SK-N-SH (cell line): ENCODE measurements at regions not wholly inside any gene's neighbourhood (a gene's known extent, or its start where the extent isn't known, plus 50 kb on each side); places are given as distances from the start of the nearest gene placed in this dataset.

Source experiments
- CTCF ChIA-PET: fragments of 300-600, 350-600 bp; formaldehyde crosslinking; extraction: SDS; loops from one replicate; lab custom pipeline; 2021; lab: Yijun Ruan, JAX
- POLR2A ChIA-PET: fragments of 350-600 bp; sonication (Branson Sonifier 250); formaldehyde crosslinking; extraction: SDS; loops from one replicate; lab custom pipeline; 2020; ENCODE audit warnings: antibody characterized with exemption, inconsistent platforms; lab: Yijun Ruan, JAX
- DNase-seq: peaks from one replicate; pipeline ENCODE4 v3.0.0; 2012
- H2AFZ ChIP-seq: fragments of 200-600 bp; sonication (generic); 2 replicates; pipeline ENCODE4 v1.8.1; 2016; ENCODE audit warnings: antibody characterized with exemption, mild to moderate bottlenecking, low read depth
- H3F3A ChIP-seq: fragments of 200-600 bp; sonication (generic); replicated peaks from 2 replicates; pipeline ENCODE3; 2016; ENCODE audit warnings: antibody characterized with exemption, mild to moderate bottlenecking; ENCODE audit not compliant: insufficient read depth
- H3K27ac ChIP-seq, 2 experiments: fragments of 200-500 bp in 1 of 2; fragments of 200-600 bp in 1 of 2; sonication (Bioruptor generic) in 1 of 2; sonication (generic), shearing (Covaris generic) in 1 of 2; 2 replicates each; pipeline versions ENCODE4 v1.5.1 to v1.6.1; 2014 to 2016; ENCODE audit warnings: low read depth in 2 of 2, inconsistent platforms in 1 of 2, low read length in 1 of 2, mild to moderate bottlenecking in 1 of 2, mixed read lengths in 1 of 2
- H3K27me3 ChIP-seq: fragments of 200-600 bp; sonication (generic), shearing (Covaris generic); 2 replicates; pipeline ENCODE4 v1.6.1; 2016; ENCODE audit warnings: mixed run types; ENCODE audit not compliant: insufficient read depth
- H3K36me3 ChIP-seq, 2 experiments: fragments of 200-500 bp in 1 of 2; fragments of 200-600 bp in 1 of 2; sonication (Bioruptor generic) in 1 of 2; sonication (generic) in 1 of 2; replicated peaks in 1 of 2; 2 replicates each; pipeline versions ENCODE3 to v1.5.1; 2014 to 2016; ENCODE audit warnings: low read length in 1 of 2, mild to moderate bottlenecking in 1 of 2; ENCODE audit not compliant: insufficient read depth in 2 of 2, control insufficient read depth in 1 of 2
- H3K4me1 ChIP-seq, 2 experiments: fragments of 200-500 bp in 1 of 2; fragments of 200-600 bp in 1 of 2; sonication (Bioruptor generic) in 1 of 2; sonication (generic), shearing (Covaris generic) in 1 of 2; 2 replicates each; pipeline versions ENCODE4 v1.5.1 to v1.6.1; 2014 to 2016; ENCODE audit warnings: low read depth in 1 of 2, low read length in 1 of 2, mixed run types in 1 of 2; ENCODE audit not compliant: insufficient read depth in 2 of 2, control insufficient read depth in 1 of 2
- H3K4me2 ChIP-seq: fragments of 200-600 bp; sonication (generic), shearing (Covaris generic); 2 replicates; pipeline ENCODE4 v1.6.1; 2017; ENCODE audit warnings: mixed run types
- H3K4me3 ChIP-seq, 2 experiments: fragments of 200-500 bp in 1 of 2; fragments of 200-600 bp in 1 of 2; sonication (Bioruptor generic) in 1 of 2; sonication (generic), shearing (Covaris generic) in 1 of 2; 2 replicates each; pipeline versions ENCODE4 v1.5.1 to v1.8.1; 2014 to 2016; ENCODE audit warnings: low read depth in 2 of 2, inconsistent platforms in 1 of 2, low read length in 1 of 2, mild to moderate bottlenecking in 1 of 2, mixed read lengths in 1 of 2, moderate library complexity in 1 of 2
- H3K79me2 ChIP-seq: fragments of 200-600 bp; sonication (generic); 2 replicates; pipeline ENCODE4 v1.8.1; 2017; ENCODE audit warnings: mild to moderate bottlenecking; ENCODE audit not compliant: insufficient read depth
- H3K9ac ChIP-seq: fragments of 200-600 bp; sonication (generic); 2 replicates; pipeline ENCODE4 v1.6.1; 2017; ENCODE audit warnings: mixed run types
- H3K9me2 ChIP-seq: fragments of 200-600 bp; sonication (generic); 2 replicates; pipeline ENCODE4 v1.6.1; 2017; ENCODE audit warnings: mixed run types
- H3K9me3 ChIP-seq: fragments of 200-600 bp; sonication (generic); 2 replicates; pipeline ENCODE4 v1.6.1; 2017; ENCODE audit warnings: mixed run types, mild to moderate bottlenecking, moderate library complexity
- H4K20me1 ChIP-seq: fragments of 200-600 bp; sonication (generic); 2 replicates; pipeline ENCODE4 v1.6.1; 2017; ENCODE audit warnings: mild to moderate bottlenecking, mixed run types; ENCODE audit not compliant: insufficient read depth
- CTCF ChIP-seq: fragments of 200-600 bp; sonication (generic); IDR thresholded peaks from 2 replicates; pipeline ENCODE4 v1.6.1; 2017; ENCODE audit warnings: antibody characterized with exemption, mild to moderate bottlenecking, moderate library complexity
- FOSL2 ChIP-seq: IDR thresholded peaks from 2 replicates; pipeline ENCODE4 v1.4.0; 2012; ENCODE audit warnings: low read depth, mild to moderate bottlenecking, moderate library complexity, borderline replicate concordance
- GATA2 ChIP-seq: sonication (generic); formaldehyde crosslinking; IDR thresholded peaks from 2 replicates; pipeline ENCODE4 v1.5.0; 2020; ENCODE audit warnings: mild to moderate bottlenecking, missing genetic modification reagents
- MAX ChIP-seq: IDR thresholded peaks from 2 replicates; pipeline ENCODE4 v1.4.0; 2012; ENCODE audit warnings: low read depth
- MEF2A ChIP-seq: IDR thresholded peaks from 2 replicates; pipeline ENCODE4 v1.4.0; 2012; ENCODE audit warnings: low read depth, borderline replicate concordance
- NFIC ChIP-seq: IDR thresholded peaks from 2 replicates; pipeline ENCODE4 v1.4.0; 2012; ENCODE audit warnings: borderline replicate concordance
- POLR2AphosphoS5 ChIP-seq: IDR thresholded peaks from 2 replicates; pipeline ENCODE4 v1.6.1; 2012; ENCODE audit warnings: low read depth, low read length
- RAD21 ChIP-seq: IDR thresholded peaks from 2 replicates; pipeline ENCODE4 v1.6.1; 2012; ENCODE audit warnings: mild to moderate bottlenecking, low read length
- REST ChIP-seq: IDR thresholded peaks from 2 replicates; pipeline ENCODE4 v1.6.1; 2012; ENCODE audit warnings: mild to moderate bottlenecking, low read depth, low read length, moderate library complexity
- SIN3A ChIP-seq: IDR thresholded peaks from 2 replicates; pipeline ENCODE4 v1.6.1; 2012; ENCODE audit warnings: low read depth, mild to moderate bottlenecking, low read length, moderate library complexity, borderline replicate concordance
- TAF1 ChIP-seq: IDR thresholded peaks from 2 replicates; pipeline ENCODE4 v1.6.1; 2012; ENCODE audit warnings: low read depth, mild to moderate bottlenecking, low read length, moderate library complexity, borderline replicate concordance
- TEAD4 ChIP-seq: IDR thresholded peaks from 2 replicates; pipeline ENCODE4 v1.4.0; 2012; ENCODE audit warnings: mild to moderate bottlenecking, borderline replicate concordance; ENCODE audit not compliant: insufficient read depth
- YY1 ChIP-seq: IDR thresholded peaks from 2 replicates; pipeline ENCODE4 v1.4.0; 2012; ENCODE audit warnings: low read depth, mild to moderate bottlenecking
- WGBS: methylation state at CpG from one replicate; pipeline ENCODE4 v1.1.6; 2017; ENCODE audit warnings: low lambda C conversion rate; 5-methylcytosine and 5-hydroxymethylcytosine counted together

DNA sequence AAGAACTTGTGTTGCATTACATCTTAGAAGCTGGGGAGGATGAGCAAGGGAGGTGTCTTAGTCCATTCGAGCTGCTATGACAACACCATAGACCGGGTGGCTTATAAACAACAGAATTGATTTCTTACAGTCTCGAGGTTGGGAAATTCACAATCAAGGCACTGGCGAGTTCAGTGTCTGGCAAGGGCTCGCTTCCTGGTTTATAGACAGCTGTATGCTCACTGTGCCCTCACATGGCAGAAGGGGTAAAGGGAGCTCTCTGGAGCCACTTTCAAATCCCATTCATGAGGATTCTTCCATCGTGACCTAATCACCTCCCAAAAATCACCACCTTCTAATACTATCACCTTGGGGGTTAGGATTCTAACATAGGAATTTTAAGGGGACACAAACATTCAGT is 150.0 kb upstream of the NECTIN1 start:
- H3K27ac ChIP-seq, result peak overlapping the region in 1 of 2 experiments; percentile 16; a peak in 1 of 4 replicates
- no peaks in the 10 kb centered on the region for H3K79me2 ChIP-seq
- no peaks in the 10 kb centered on the region for H3F3A ChIP-seq
- TF ChIP-seq REST, result no peak
- no peak for TF ChIP-seq CTCF
- 0 out of 2 replicates have a peak, but pooled peaks have one; percentile 23 for TF ChIP-seq RAD21
- no peaks in the 10 kb centered on the region for H3K36me3 ChIP-seq
- H3K27me3 ChIP-seq, result no peaks in the 10 kb centered on the region
- ChIA-PET POLR2A (interaction anchor here (1.3 kb wide), 1 partner anchor 100 kb away, joined by 7 read pairs; no protein-coding TSS in a partner anchor), CTCF (interaction anchor here (0.8 to 1.7 kb wide), 4 partner anchors 9 to 106 kb away, joined by 3 to 8 read pairs (median 4); no protein-coding TSS in a partner anchor)
- H3K4me2 ChIP-seq, result no peak overlapping the region
- no peak overlapping the region for H2AFZ ChIP-seq
- no peak overlapping the region for H3K4me3 ChIP-seq
- H3K4me1 ChIP-seq, result peaks cover 0 to 50% of the 10 kb centered on the region in 2 experiments; a peak in 2 of 4 replicates
- H3K9me3 ChIP-seq, result no peaks in the 10 kb centered on the region
- DNase-seq, result no peak
- WGBS, result 25% methylated on average over 4 of the region's 6 CpGs
- no peaks in the 10 kb centered on the region for H4K20me1 ChIP-seq
- H3K9ac ChIP-seq, result no peak overlapping the region
- H3K9me2 ChIP-seq, result no peaks in the 10 kb centered on the region

DNA sequence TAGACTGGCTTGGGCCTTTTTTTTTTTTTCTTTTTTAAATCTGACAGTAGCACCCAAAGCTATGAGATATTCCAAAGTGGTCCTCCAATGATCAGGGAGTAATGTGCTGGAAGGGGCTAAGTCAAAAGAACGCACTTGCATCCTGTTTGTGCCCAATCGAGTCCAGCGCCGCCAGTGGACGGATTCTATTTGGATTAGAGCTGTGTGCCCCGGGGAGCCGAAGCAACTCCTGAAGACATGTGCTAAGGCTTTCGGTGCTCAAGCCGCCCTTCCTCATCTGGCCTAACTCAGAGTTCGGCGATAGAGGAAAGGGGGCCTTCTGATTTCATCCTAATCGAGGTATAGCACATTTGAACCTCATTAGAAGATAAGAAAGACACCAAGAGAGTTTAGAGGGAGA is 147.8 kb upstream of the NECTIN1 start:
- Histone ChIP-seq H2AFZ (no peak overlapping the region), H3K4me1 (peaks cover 0 to 71% of the 10 kb centered on the region in 2 experiments; a peak in 2 of 4 replicates), H3K9ac (no peak overlapping the region), H3K27me3 (peaks cover 12% of the 10 kb centered on the region; the same call in 1 of the 2 replicates), H3K9me2 (no peaks in the 10 kb centered on the region), H3K4me2 (no peak overlapping the region), H3K36me3 (no peaks in the 10 kb centered on the region), H3K9me3 (no peaks in the 10 kb centered on the region), H3K4me3 (no peak overlapping the region), H3K79me2 (no peaks in the 10 kb centered on the region), H3F3A (no peaks in the 10 kb centered on the region), H4K20me1 (no peaks in the 10 kb centered on the region), H3K27ac (peak overlapping the region in 1 of 2 experiments; percentile 97; a peak in 1 of 4 replicates)
- CTCF ChIA-PET, result no interaction called here
- no peak for DNase-seq
- TF ChIP-seq FOSL2, result no peak
- no peak for TF ChIP-seq YY1
- no peak for TF ChIP-seq GATA2
- TF ChIP-seq TAF1, result no peak
- no peak for TF ChIP-seq MEF2A
- no peak for TF ChIP-seq MAX
- TF ChIP-seq POLR2AphosphoS5, result no peak
- TF ChIP-seq NFIC, result no peak
- no peak for TF ChIP-seq SIN3A
- no peak for TF ChIP-seq TEAD4
- 74% methylated on average over 10 of the region's 12 CpGs for WGBS
- POLR2A ChIA-PET, result no interaction called here
